ENCODE measurements at regions not wholly inside any gene's neighbourhood (a gene's known extent, or its start where the extent isn't known, plus 50 kb on each side); places are given as distances from the start of the nearest gene placed in this dataset.

GRCh38 chr1:203421246-203421645, 54.4 kb upstream of the PRELP start:
- CTCF ChIA-PET: no interaction called here
- in situ Hi-C loops (cut with MboI): no loop called here
- BruUV-seq (replicated peaks): no TSS peak

GRCh38 chr1:203422116-203422515, 53.5 kb upstream of the PRELP start:
- Histone ChIP-seq H3K27me3 (replicated peaks in 1 of 2; ENCODE audit: control insufficient read depth in 2 of 2, insufficient read depth in 2 of 2, low read length in 1 of 2) (no peaks in the 10 kb centered on the region), H4K20me1 (ENCODE audit: control insufficient read depth, insufficient read depth) (no peaks in the 10 kb centered on the region), H3K79me2 (ENCODE audit: control insufficient read depth, insufficient read depth, low read length) (no peaks in the 10 kb centered on the region), H3K4me2 (ENCODE audit: control insufficient read depth, insufficient read depth) (no peak overlapping the region), H3K9me3 (replicated peaks; ENCODE audit: control insufficient read depth, insufficient read depth, low read length) (no peaks in the 10 kb centered on the region), H3K4me1 (ENCODE audit: control insufficient read depth, insufficient read depth, low read length) (peaks cover 4% of the 10 kb centered on the region; the same call in 1 of the 2 replicates), H3K36me3 (ENCODE audit: control insufficient read depth in 2 of 2, insufficient read depth in 2 of 2, low read length in 1 of 2) (no peaks in the 10 kb centered on the region), H3K4me3 (no peak overlapping the region), H3K9ac (ENCODE audit: control insufficient read depth, insufficient read depth, low read length) (no peak overlapping the region), H2AFZ (ENCODE audit: control insufficient read depth, low read depth, low read length) (no peak overlapping the region), H3K27ac (ENCODE audit: control insufficient read depth, insufficient read depth) (no peak overlapping the region)
- RAD21 ChIA-PET (ENCODE audit: unreplicated experiment): no interaction called here
- WGBS (ENCODE audit: insufficient coverage, insufficient replicate concordance, low lambda C conversion rate, missing lambda C conversion rate): 41% methylated on average over 6 of the region's 6 CpGs
- intact Hi-C loops (cut with micrococcal nuclease; ENCODE audit: unreplicated experiment) (no loop called here), in situ Hi-C loops (cut with MboI) (no loop called here)
- CTCF ChIA-PET: interaction anchor here (0.6 kb wide), 1 partner anchor 82 kb away, joined by 3 read pairs; no protein-coding TSS in a partner anchor
- no peak for ATAC-seq
- no peak for DNase-seq (ENCODE audit: low read depth, low spot score)
- POLR2A ChIA-PET: no interaction called here
- no peak for FAIRE-seq
- BruUV-seq (replicated peaks): no TSS peak
- SMC1A ChIA-PET (ENCODE audit: uncharacterized antibody, unreplicated experiment): interaction anchor here (1.2 kb wide), 1 partner anchor 41 kb away, joined by 3 read pairs; no protein-coding TSS in a partner anchor
- TF ChIP-seq TBL1XR1 (IDR thresholded peaks at IDR 0.05; ENCODE audit: low read depth, low read length): no peak

More at GRCh38 chr1:203421246-203421645, 54.4 kb upstream of the PRELP start:
- Histone ChIP-seq H3K9ac (ENCODE audit: control insufficient read depth, insufficient read depth, low read length) (no peak overlapping the region), H3K36me3 (ENCODE audit: control insufficient read depth in 2 of 2, insufficient read depth in 2 of 2, low read length in 1 of 2) (no peaks in the 10 kb centered on the region), H3K9me3 (replicated peaks; ENCODE audit: control insufficient read depth, insufficient read depth, low read length) (no peaks in the 10 kb centered on the region), H3K79me2 (ENCODE audit: control insufficient read depth, insufficient read depth, low read length) (no peaks in the 10 kb centered on the region), H3K27me3 (replicated peaks in 1 of 2; ENCODE audit: control insufficient read depth in 2 of 2, insufficient read depth in 2 of 2, low read length in 1 of 2) (no peaks in the 10 kb centered on the region), H4K20me1 (ENCODE audit: control insufficient read depth, insufficient read depth) (no peaks in the 10 kb centered on the region), H3K4me3 (no peak overlapping the region), H3K4me2 (ENCODE audit: control insufficient read depth, insufficient read depth) (no peak overlapping the region), H2AFZ (ENCODE audit: control insufficient read depth, low read depth, low read length) (no peak overlapping the region), H3K27ac (ENCODE audit: control insufficient read depth, insufficient read depth) (no peak overlapping the region), H3K4me1 (ENCODE audit: control insufficient read depth, insufficient read depth, low read length) (peaks cover 3% of the 10 kb centered on the region; the same call in 1 of the 2 replicates)
- ATAC-seq: no peak
- ChIA-PET POLR2A (no interaction called here), SMC1A (ENCODE audit: uncharacterized antibody, unreplicated experiment) (no interaction called here), RAD21 (ENCODE audit: unreplicated experiment) (no interaction called here)
- DNase-seq (ENCODE audit: low read depth, low spot score): no peak
- FAIRE-seq: no peak
- intact Hi-C loops (cut with micrococcal nuclease; ENCODE audit: unreplicated experiment): no loop called here
- TF ChIP-seq, protein P1, sequence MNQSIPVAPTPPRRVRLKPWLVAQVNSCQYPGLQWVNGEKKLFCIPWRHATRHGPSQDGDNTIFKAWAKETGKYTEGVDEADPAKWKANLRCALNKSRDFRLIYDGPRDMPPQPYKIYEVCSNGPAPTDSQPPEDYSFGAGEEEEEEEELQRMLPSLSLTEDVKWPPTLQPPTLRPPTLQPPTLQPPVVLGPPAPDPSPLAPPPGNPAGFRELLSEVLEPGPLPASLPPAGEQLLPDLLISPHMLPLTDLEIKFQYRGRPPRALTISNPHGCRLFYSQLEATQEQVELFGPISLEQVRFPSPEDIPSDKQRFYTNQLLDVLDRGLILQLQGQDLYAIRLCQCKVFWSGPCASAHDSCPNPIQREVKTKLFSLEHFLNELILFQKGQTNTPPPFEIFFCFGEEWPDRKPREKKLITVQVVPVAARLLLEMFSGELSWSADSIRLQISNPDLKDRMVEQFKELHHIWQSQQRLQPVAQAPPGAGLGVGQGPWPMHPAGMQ (IDR thresholded peaks at IDR 0.05; ENCODE audit: borderline replicate concordance): no peak
- TF ChIP-seq MEF2B (IDR thresholded peaks at IDR 0.05; ENCODE audit: partially characterized antibody, poor library complexity, severe bottlenecking): no peak
- no peak for TF ChIP-seq HDAC2 (IDR thresholded peaks at IDR 0.05)
- no peak for TF ChIP-seq CEBPB (IDR thresholded peaks at IDR 0.05; ENCODE audit: borderline replicate concordance in 1 of 2, low read depth in 2 of 2, low read length in 2 of 2)
- TF ChIP-seq WRNIP1 (IDR thresholded peaks at IDR 0.05; ENCODE audit: borderline replicate concordance, low read depth, low read length): no peak

Data from GM12878 (cell line).